ENCODE measurements at regions not wholly inside any gene's neighbourhood (a gene's known extent, or its start where the extent isn't known, plus 50 kb on each side); places are given as distances from the start of the nearest gene placed in this dataset.

DNA sequence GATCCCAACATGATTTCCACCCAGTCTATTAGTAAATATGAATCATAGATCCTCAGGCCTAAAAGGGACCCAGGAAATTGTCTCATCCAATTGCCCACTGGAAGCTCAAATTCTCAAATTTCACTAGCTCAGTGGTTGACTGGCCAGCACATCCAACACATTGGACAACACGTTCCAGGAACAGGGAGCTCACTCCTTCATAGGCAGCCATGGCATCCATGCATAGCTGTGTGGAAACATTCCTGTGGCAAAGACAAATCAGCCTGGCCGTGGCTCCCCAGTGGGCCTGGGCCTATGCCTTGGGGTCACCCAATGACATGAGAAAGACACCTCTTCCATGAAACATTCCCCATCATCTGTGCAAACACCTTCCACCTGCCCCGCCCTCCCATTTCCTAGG is 261.1 kb downstream of the ANAPC1 start:
- Histone ChIP-seq H3K4me3 (ENCODE audit: extremely low read depth in 1 of 4, insufficient read depth in 2 of 4, low read depth in 3 of 4, low read length in 4 of 4) (no peak overlapping the region), H3K9me3 (ENCODE audit: insufficient read depth in 2 of 2, low read depth in 1 of 2, low read length in 1 of 2) (no peaks in the 10 kb centered on the region; a peak in 1 of 4 replicates)
- no peak for TF ChIP-seq EP300 (IDR thresholded peaks at IDR 0.05; ENCODE audit: borderline replicate concordance in 1 of 2, low read depth in 2 of 2, low read length in 2 of 2)
- no peak for TF ChIP-seq KDM5A (IDR thresholded peaks at IDR 0.05; ENCODE audit: low read length)
- no peak for TF ChIP-seq MAFK (IDR thresholded peaks at IDR 0.05; ENCODE audit: low read depth, low read length)
- TF ChIP-seq GTF2F1 (IDR thresholded peaks at IDR 0.05; ENCODE audit: borderline replicate concordance, low read depth, low read length) = no peak
- TF ChIP-seq ASH2L (IDR thresholded peaks at IDR 0.05; ENCODE audit: low read length) = no peak
- no peak for TF ChIP-seq EZH2 (IDR thresholded peaks at IDR 0.05; ENCODE audit: low read depth, low read length, severe bottlenecking)
- no peak for TF ChIP-seq PHF8 (conservative IDR thresholded peaks at IDR 0.05; ENCODE audit: low read depth, low read length)
- TF ChIP-seq CTCF (IDR thresholded peaks at IDR 0.05; ENCODE audit: control extremely low read depth in 1 of 3, insufficient read depth in 1 of 3, low read depth in 1 of 3, low read length in 3 of 3) = no peak
- TF ChIP-seq NANOG (IDR thresholded peaks at IDR 0.05; ENCODE audit: insufficient read depth, low read depth, low read length, poor library complexity, severe bottlenecking) = no peak
- TF ChIP-seq HDAC2 (IDR thresholded peaks at IDR 0.05; ENCODE audit: borderline replicate concordance in 1 of 2, low read depth in 2 of 2, low read length in 2 of 2) = no peak

More for the DNA sequence above, 261.1 kb downstream of the ANAPC1 start:
- H3K9ac ChIP-seq (replicated peaks in 1 of 4; ENCODE audit: extremely low read depth in 1 of 4, low read depth in 3 of 4, low read length in 3 of 4) = no peak overlapping the region
- H3K56ac ChIP-seq (replicated peaks; ENCODE audit: insufficient read length, low read depth, low read length) = no peak overlapping the region
- no peak overlapping the region for H4K91ac ChIP-seq (replicated peaks; ENCODE audit: insufficient read length, low read length)
- H2BK120ac ChIP-seq (replicated peaks; ENCODE audit: low read depth, low read length) = no peak overlapping the region
- no peak overlapping the region for H3K14ac ChIP-seq (ENCODE audit: insufficient read length)
- H4K8ac ChIP-seq (ENCODE audit: extremely low read depth, insufficient read depth, low read length) = no peak overlapping the region
- H3K18ac ChIP-seq (ENCODE audit: extremely low read depth, low read length) = no peak overlapping the region
- no peaks in the 10 kb centered on the region for H3K79me2 ChIP-seq (ENCODE audit: control insufficient read depth in 1 of 2, insufficient read depth in 2 of 2, low read length in 2 of 2)
- H2AFZ ChIP-seq (ENCODE audit: low read length) = no peak overlapping the region
- H3K4ac ChIP-seq (replicated peaks; ENCODE audit: insufficient read length, low read depth, low read length) = no peak overlapping the region
- no peak overlapping the region for H3K27ac ChIP-seq (ENCODE audit: low read depth, low read length)
- peaks cover 0 to under 1% (median 0%) of the 10 kb centered on the region in 4 experiments; a peak in 1 of 7 replicates for H3K4me1 ChIP-seq (replicated peaks in 1 of 4; ENCODE audit: control insufficient read depth in 3 of 4, insufficient read depth in 4 of 4, low read length in 3 of 4)
- H3K36me3 ChIP-seq (ENCODE audit: control insufficient read depth in 2 of 4, insufficient read depth in 4 of 4, low read length in 3 of 4) = no peaks in the 10 kb centered on the region
- ChIA-PET POLR2A (ENCODE audit: partially characterized antibody) (no interaction called here), CTCF (ENCODE audit: partially characterized antibody) (interaction anchor here (0.7 to 2.0 kb wide), 2 partner anchors 74 to 77 kb away, joined by 3 to 4 read pairs; no protein-coding TSS in a partner anchor)
- 89% methylated on average over 3 of the region's 3 CpGs; no CpG with 5 or more reads in 1 of the 2 experiments for WGBS, 2 experiments (ENCODE audit: extremely low coverage in 1 of 2, insufficient coverage in 1 of 2, insufficient read length in 1 of 2, insufficient replicate concordance in 2 of 2, low coverage in 1 of 2, low lambda C conversion rate in 2 of 2, missing lambda C conversion rate in 1 of 2)
- no peak overlapping the region for H2AK5ac ChIP-seq (ENCODE audit: low read depth, low read length)
- no peak overlapping the region for H3K4me2 ChIP-seq (ENCODE audit: insufficient read depth in 1 of 2, low read depth in 2 of 2, low read length in 2 of 2)
- DNase-seq (ENCODE audit: low read depth in 1 of 2, low spot score in 2 of 2) (no peak), FAIRE-seq (no peak)
- H4K5ac ChIP-seq (ENCODE audit: insufficient read length, low read depth, low read length) = no peak overlapping the region
- no peak overlapping the region for H2BK20ac ChIP-seq (ENCODE audit: low read length)
- H2BK15ac ChIP-seq (ENCODE audit: low read length) = no peak overlapping the region
- H3K23me2 ChIP-seq (ENCODE audit: low read depth, low read length) = no peaks in the 10 kb centered on the region
- H2BK12ac ChIP-seq (ENCODE audit: low read depth, low read length) = no peak overlapping the region
- H2BK5ac ChIP-seq (ENCODE audit: low read depth, low read length) = no peak overlapping the region
- H4K20me1 ChIP-seq (replicated peaks in 1 of 2; ENCODE audit: control insufficient read depth in 1 of 2, insufficient read depth in 2 of 2, low read length in 2 of 2) = no peaks in the 10 kb centered on the region
- H3K23ac ChIP-seq (ENCODE audit: insufficient read length) = no peak overlapping the region
- no peaks in the 10 kb centered on the region for H3K27me3 ChIP-seq (replicated peaks in 1 of 4; ENCODE audit: control insufficient read depth in 3 of 4, extremely low read depth in 1 of 4, insufficient read depth in 3 of 4, low read length in 3 of 4)
- no peaks in the 10 kb centered on the region for H3K79me1 ChIP-seq (ENCODE audit: low read depth, low read length)

Data from H1 (cell line).